ENCODE measurements at regions not wholly inside any gene's neighbourhood (a gene's known extent, or its start where the extent isn't known, plus 50 kb on each side); places are given as distances from the start of the nearest gene placed in this dataset.

- Histone ChIP-seq H3K4me2 (ENCODE audit: low read length) (no peak overlapping the region), H3F3A (ENCODE audit: insufficient read depth, low read length, poor library complexity, severe bottlenecking) (no peaks in the 10 kb centered on the region), H3K27ac (ENCODE audit: low read length) (no peak overlapping the region), H3K9me3 (ENCODE audit: low read length) (no peaks in the 10 kb centered on the region), H3K9ac (ENCODE audit: low read length) (no peak overlapping the region), H3K27me3 (ENCODE audit: insufficient read depth, low read depth, low read length) (no peaks in the 10 kb centered on the region), H3K79me2 (replicated peaks; ENCODE audit: insufficient read depth, low read length) (no peaks in the 10 kb centered on the region), H3K4me3 (ENCODE audit: low read length) (no peak overlapping the region), H3K9me2 (ENCODE audit: insufficient read depth, low read length) (no peaks in the 10 kb centered on the region), H3K36me3 (ENCODE audit: insufficient read depth, low read length) (no peaks in the 10 kb centered on the region), H2AFZ (ENCODE audit: low read depth, low read length) (no peak overlapping the region), H4K20me1 (ENCODE audit: insufficient read depth) (no peaks in the 10 kb centered on the region)
- TF ChIP-seq SMC3 (conservative IDR thresholded peaks at IDR 0.05; ENCODE audit: poor library complexity) (no peak), EZH2 (IDR thresholded peaks at IDR 0.05; ENCODE audit: borderline replicate concordance, insufficient read depth, low read length, poor library complexity, severe bottlenecking) (no peak), TAF1 (IDR thresholded peaks at IDR 0.05; ENCODE audit: low read depth) (no peak), POLR2AphosphoS5 (IDR thresholded peaks at IDR 0.05) (no peak), RAD21 (conservative IDR thresholded peaks at IDR 0.05) (no peak), MXI1 (conservative IDR thresholded peaks at IDR 0.05; ENCODE audit: poor library complexity, severe bottlenecking) (no peak), CTCF (IDR thresholded peaks at IDR 0.05; ENCODE audit: poor library complexity, severe bottlenecking) (no peak), REST (IDR thresholded peaks at IDR 0.05; ENCODE audit: borderline replicate concordance) (no peak), EP300 (conservative IDR thresholded peaks at IDR 0.05; ENCODE audit: poor library complexity, severe bottlenecking) (no peak)
Observed at GRCh38 chr1:163785868-163786405, 464.2 kb downstream of the NUF2 start.

GRCh38 chr1:163789911-163790310 is 468.2 kb downstream of the NUF2 start:
- Histone ChIP-seq H4K20me1 (ENCODE audit: insufficient read depth) (no peaks in the 10 kb centered on the region), H3K4me2 (ENCODE audit: low read length) (no peak overlapping the region), H3K9me3 (ENCODE audit: low read length) (no peaks in the 10 kb centered on the region), H3K4me3 (ENCODE audit: low read length) (no peak overlapping the region), H3F3A (ENCODE audit: insufficient read depth, low read length, poor library complexity, severe bottlenecking) (no peaks in the 10 kb centered on the region), H3K27me3 (ENCODE audit: insufficient read depth, low read depth, low read length) (no peaks in the 10 kb centered on the region), H3K9me2 (ENCODE audit: insufficient read depth, low read length) (no peaks in the 10 kb centered on the region), H3K27ac (ENCODE audit: low read length) (peak overlapping the region; percentile 4), H3K9ac (ENCODE audit: low read length) (no peak overlapping the region), H3K79me2 (replicated peaks; ENCODE audit: insufficient read depth, low read length) (no peaks in the 10 kb centered on the region), H3K36me3 (ENCODE audit: insufficient read depth, low read length) (no peaks in the 10 kb centered on the region), H2AFZ (ENCODE audit: low read depth, low read length) (no peak overlapping the region)
- no peak for TF ChIP-seq CTCF (IDR thresholded peaks at IDR 0.05; ENCODE audit: poor library complexity, severe bottlenecking)
- no peak for TF ChIP-seq MXI1 (conservative IDR thresholded peaks at IDR 0.05; ENCODE audit: poor library complexity, severe bottlenecking)
- TF ChIP-seq TAF1 (IDR thresholded peaks at IDR 0.05; ENCODE audit: low read depth): no peak

Measured in neural cell (in vitro differentiated cells).